HepG2 (cell line): ENCODE measurements at regions not wholly inside any gene's neighbourhood (a gene's known extent, or its start where the extent isn't known, plus 50 kb on each side); places are given as distances from the start of the nearest gene placed in this dataset.

Source experiments
- ATAC-seq: fragments of 200-7000 bp; cut with Tn5 transposase; 3 replicates; pipeline ENCODE4 v1.9.1; 2020; ENCODE audit warnings: mild to moderate bottlenecking, moderate library complexity
- BruUV-seq: library from RNA; stranded (reverse); fragments of 400-500 nt; replicated peaks from 2 replicates; lab custom pipeline; 2021; lab: Mats Ljungman, UMichigan
- CTCF ChIA-PET: fragments of 300-600 bp; formaldehyde crosslinking; extraction: SDS; loops from one replicate; lab custom pipeline; 2021; ENCODE audit warnings: low total read pairs, inconsistent platforms, low intra/inter-chr PET ratio; lab: Yijun Ruan, JAX
- POLR2A ChIA-PET: fragments of 350-600 bp; sonication (Branson Sonifier 250); formaldehyde crosslinking; loops from one replicate; lab custom pipeline; 2020; ENCODE audit warnings: antibody characterized with exemption, inconsistent platforms; lab: Yijun Ruan, JAX
- DNase-seq: peaks from one replicate; pipeline ENCODE4 v3.0.0-alpha.2; 2015; ENCODE audit warnings: low spot score
- FAIRE-seq: peaks from 3 replicates; lab custom pipeline; 2011; peaks lifted over from hg19 to GRCh38; lab: Jason Lieb, UNC
- H2AFZ ChIP-seq: one replicate; pipeline ENCODE4 v1.6.1; 2011; ENCODE audit warnings: low read length, inconsistent platforms
- H3K27ac ChIP-seq: fragments of 300-600 bp; 3 replicates; pipeline ENCODE4 v1.8.0; 2011; ENCODE audit warnings: mixed run types, mild to moderate bottlenecking, mixed read lengths, low read length, inconsistent platforms; ENCODE audit not compliant: insufficient read depth; ENCODE audit errors: extremely low read length
- H3K27me3 ChIP-seq, 2 experiments: fragments of 200-600 bp in 1 of 2; 2 replicates in 1 of 2; 3 replicates in 1 of 2; pipeline versions ENCODE4 v1.6.0 to v1.8.0; 2011; ENCODE audit warnings: low read length in 2 of 2, mild to moderate bottlenecking in 2 of 2, moderate library complexity in 2 of 2, inconsistent platforms in 1 of 2; ENCODE audit not compliant: insufficient read depth in 2 of 2, control insufficient read depth in 1 of 2
- H3K36me3 ChIP-seq, 2 experiments: fragments of 200-600 bp in 1 of 2; replicated peaks in 1 of 2; 2 replicates in 1 of 2; 3 replicates in 1 of 2; pipeline versions ENCODE4 v1.5.1 to v1.8.0; 2011; ENCODE audit warnings: low read length in 2 of 2, inconsistent platforms in 1 of 2; ENCODE audit not compliant: insufficient read depth in 2 of 2, control insufficient read depth in 1 of 2
- H3K4me1 ChIP-seq: 2 replicates; pipeline ENCODE4 v1.5.1; 2012; ENCODE audit warnings: low read length, inconsistent platforms; ENCODE audit not compliant: insufficient read depth
- H3K4me2 ChIP-seq: 2 replicates; pipeline ENCODE4 v1.6.0; 2011; ENCODE audit warnings: low read depth, low read length, inconsistent platforms
- H3K4me3 ChIP-seq, 3 experiments: fragments of 200-600 bp in 1 of 3; sonication (generic), shearing (Covaris generic) in 1 of 3; replicated peaks in 1 of 3; 2 replicates each; pipeline ENCODE4 v1.5.1; 2011 to 2016; ENCODE audit warnings: low read length in 3 of 3, inconsistent platforms in 2 of 3, low read depth in 2 of 3, mild to moderate bottlenecking in 2 of 3, control low read depth in 1 of 3, mixed read lengths in 1 of 3; ENCODE audit not compliant: insufficient read depth in 1 of 3
- H3K79me2 ChIP-seq: one replicate; pipeline ENCODE4 v1.6.1; 2011; ENCODE audit warnings: low read length, inconsistent platforms; ENCODE audit not compliant: insufficient read depth
- H3K9ac ChIP-seq: 2 replicates; pipeline ENCODE4 v1.6.0; 2011; ENCODE audit warnings: mild to moderate bottlenecking, low read depth, low read length, inconsistent platforms; ENCODE audit not compliant: insufficient read depth
- H3K9me3 ChIP-seq: 2 replicates; pipeline ENCODE4 v1.5.1; 2012; ENCODE audit warnings: mild to moderate bottlenecking, low read length
- H4K20me1 ChIP-seq: 2 replicates; pipeline ENCODE4 v1.6.0; 2011; ENCODE audit warnings: inconsistent platforms, mild to moderate bottlenecking, low read length, moderate library complexity; ENCODE audit not compliant: insufficient read depth
- E2F5 ChIP-seq: sonication (generic); formaldehyde crosslinking; conservative IDR thresholded peaks from 2 replicates; pipeline ENCODE4 v1.4.0; 2020; ENCODE audit warnings: missing genetic modification reagents
- KDM5B ChIP-seq: sonication (generic); formaldehyde crosslinking; IDR thresholded peaks from 2 replicates; pipeline ENCODE4 v1.4.0; 2020; ENCODE audit warnings: missing genetic modification reagents, mild to moderate bottlenecking, borderline replicate concordance
- MTA1 ChIP-seq: sonication (generic); formaldehyde crosslinking; IDR thresholded peaks from 2 replicates; pipeline ENCODE4 v1.4.0; 2020; ENCODE audit warnings: missing genetic modification reagents, mild to moderate bottlenecking, borderline replicate concordance
- PCBP1 ChIP-seq: fragments of 200-400 bp; formaldehyde crosslinking; IDR thresholded peaks from 2 replicates; pipeline ENCODE4 v1.6.1; 2017; ENCODE audit warnings: mild to moderate bottlenecking, low read depth, low read length, borderline replicate concordance
- PHF8 ChIP-seq: sonication (generic); formaldehyde crosslinking; IDR thresholded peaks from 2 replicates; pipeline ENCODE4 v1.5.0; 2020; ENCODE audit warnings: missing genetic modification reagents
- REL ChIP-seq: sonication (generic); formaldehyde crosslinking; conservative IDR thresholded peaks from 2 replicates; pipeline ENCODE4 v1.8.0; 2022; ENCODE audit warnings: mild to moderate bottlenecking, missing genetic modification reagents, moderate library complexity
- ZKSCAN1 ChIP-seq: fragments of 150-350 bp; IDR thresholded peaks from 2 replicates; pipeline ENCODE4 v1.6.1; 2014; ENCODE audit warnings: low read length
- ZNF274 ChIP-seq: sonication (generic); formaldehyde crosslinking; IDR thresholded peaks from 2 replicates; pipeline ENCODE4 v1.5.1; 2020; ENCODE audit warnings: mild to moderate bottlenecking, missing genetic modification reagents
- ZNF30 ChIP-seq: sonication (generic); formaldehyde crosslinking; IDR thresholded peaks from 2 replicates; pipeline ENCODE4 v1.5.0; 2020; ENCODE audit warnings: mild to moderate bottlenecking, missing genetic modification reagents
- ZNF430 ChIP-seq: sonication (generic); formaldehyde crosslinking; IDR thresholded peaks from 2 replicates; pipeline ENCODE4 v1.9.0; 2021; ENCODE audit warnings: mild to moderate bottlenecking, missing genetic modification reagents
- ZNF460 ChIP-seq: sonication (generic); formaldehyde crosslinking; IDR thresholded peaks from 2 replicates; pipeline ENCODE4 v1.5.1; 2020; ENCODE audit warnings: missing genetic modification reagents, mild to moderate bottlenecking, borderline replicate concordance
- ZNF746 ChIP-seq: sonication (generic); formaldehyde crosslinking; IDR thresholded peaks from 2 replicates; pipeline ENCODE4 v1.8.0; 2022; ENCODE audit warnings: mild to moderate bottlenecking, missing genetic modification reagents
- WGBS: methylation state at CpG from one replicate; pipeline ENCODE4 v1.1.6; 2017; ENCODE audit warnings: low lambda C conversion rate; 5-methylcytosine and 5-hydroxymethylcytosine counted together
- in situ Hi-C: cut with HindIII; loops from 2 replicates; pipeline ENCODE4 v1.10.0; 2017; ENCODE audit warnings: low pct_unique_long_range_greater_than_20kb; ENCODE audit not compliant: extremely low pct_ligation_motif_present
- intact Hi-C: fragments of 100-400 bp; cut with micrococcal nuclease; formaldehyde crosslinking; loops from one replicate; pipeline ENCODE4 v1.10.0; 2022; ENCODE audit not compliant: unreplicated experiment

GRCh38 chr17:63035695-63036094 is 69.7 kb downstream of the TANC2 start:
- 22% methylated on average over 3 of the region's 3 CpGs for WGBS
- CTCF ChIA-PET = no interaction called here
- in situ Hi-C loops (no loop called here), intact Hi-C loops (no loop called here)
- H3K4me3 ChIP-seq = no peak overlapping the region
- POLR2A ChIA-PET = no interaction called here
- TF ChIP-seq E2F5 (no peak), ZNF460 (CRISPR knock-in tag) (no peak), PCBP1 (no peak), KDM5B (no peak), ZKSCAN1 (no peak), ZNF746 (no peak), REL (CRISPR knock-in tag) (no peak), PHF8 (CRISPR knock-in tag) (no peak), ZNF430 (CRISPR knock-in tag) (no peak), ZNF30 (CRISPR knock-in tag) (no peak), MTA1 (CRISPR knock-in tag) (no peak), ZNF274 (CRISPR knock-in tag) (no peak)
- H3K27me3 ChIP-seq = no peaks in the 10 kb centered on the region; a peak in 1 of 5 replicates
- no peak overlapping the region for H3K4me2 ChIP-seq
- no peak overlapping the region for H3K9ac ChIP-seq
- ATAC-seq = no peak
- no peaks in the 10 kb centered on the region for H3K9me3 ChIP-seq
- H3K4me1 ChIP-seq = no peaks in the 10 kb centered on the region
- no peaks in the 10 kb centered on the region for H4K20me1 ChIP-seq
- no TSS peak for BruUV-seq
- no peak for FAIRE-seq
- H2AFZ ChIP-seq = no peak overlapping the region
- H3K27ac ChIP-seq = no peak overlapping the region
- no peaks in the 10 kb centered on the region for H3K79me2 ChIP-seq
- DNase-seq = no peak
- no peaks in the 10 kb centered on the region for H3K36me3 ChIP-seq
